Ishikawa (cell line): ENCODE measurements at regions not wholly inside any gene's neighbourhood (a gene's known extent, or its start where the extent isn't known, plus 50 kb on each side); places are given as distances from the start of the nearest gene placed in this dataset.
A peak's percentile ranks its signal among the peaks of the same experiment; 100 is the strongest.

Source experiments
- CEBPB ChIP-seq: IDR thresholded peaks from 2 replicates; pipeline ENCODE4 v1.6.1; 2012
- CREB1 ChIP-seq: IDR thresholded peaks from 2 replicates; pipeline ENCODE4 v1.6.1; 2012; ENCODE audit warnings: low read depth
- EGR1 ChIP-seq: IDR thresholded peaks from 2 replicates; pipeline ENCODE4 v1.6.1; 2012
- EP300 ChIP-seq: IDR thresholded peaks from 2 replicates; pipeline ENCODE4 v1.6.1; 2012; ENCODE audit warnings: borderline replicate concordance
- FOXM1 ChIP-seq: IDR thresholded peaks from 2 replicates; pipeline ENCODE4 v1.6.1; 2012; ENCODE audit warnings: low read depth, borderline replicate concordance
- MAX ChIP-seq: IDR thresholded peaks from 2 replicates; pipeline ENCODE4 v1.6.1; 2012
- NFIC ChIP-seq: IDR thresholded peaks from 2 replicates; pipeline ENCODE4 v1.6.1; 2012
- RAD21 ChIP-seq: IDR thresholded peaks from 2 replicates; pipeline ENCODE4 v1.6.1; 2012; ENCODE audit warnings: low read depth
- REST ChIP-seq: IDR thresholded peaks from 2 replicates; pipeline ENCODE4 v1.6.1; 2012; ENCODE audit warnings: low read depth, mild to moderate bottlenecking
- TAF1 ChIP-seq: IDR thresholded peaks from 2 replicates; pipeline ENCODE4 v1.6.1; 2012; ENCODE audit warnings: low read depth, mild to moderate bottlenecking
- TCF12 ChIP-seq: IDR thresholded peaks from 2 replicates; pipeline ENCODE4 v1.6.1; 2012; ENCODE audit warnings: low read depth
- TEAD4 ChIP-seq: IDR thresholded peaks from 2 replicates; pipeline ENCODE4 v1.6.1; 2012
- USF1 ChIP-seq: IDR thresholded peaks from 2 replicates; pipeline ENCODE4 v1.6.1; 2012
- YY1 ChIP-seq: IDR thresholded peaks from 2 replicates; pipeline ENCODE4 v1.6.1; 2012; ENCODE audit warnings: low read depth
- ZBTB7A ChIP-seq: IDR thresholded peaks from 2 replicates; pipeline ENCODE4 v1.6.1; 2012; ENCODE audit warnings: low read depth

- TF ChIP-seq TCF12 (no peak), EP300 (no peak), CREB1 (no peak), EGR1 (no peak), REST (no peak), MAX (no peak), YY1 (no peak), TAF1 (no peak), USF1 (no peak), RAD21 (no peak), NFIC (no peak), CEBPB (no peak)
Measured at GRCh38 chrX:10698318-10698640, 77.9 kb upstream of the MID1 start.

- TF ChIP-seq ZBTB7A (no peak), EGR1 (no peak), TAF1 (no peak), FOXM1 (no peak), TCF12 (no peak), TEAD4 (no peak)
Measured at GRCh38 chrX:10702031-10702430, 81.6 kb upstream of the MID1 start.

GRCh38 chrX:10707773-10708172 is 87.4 kb upstream of the MID1 start:
- TF ChIP-seq YY1 (no peak), RAD21 (no peak)

GRCh38 chrX:10709276-10709675 is 88.9 kb upstream of the MID1 start:
- TF ChIP-seq FOXM1, result no peak
- TF ChIP-seq TCF12, result 0 out of 2 replicates have a peak, but pooled peaks have one; percentile 24

GRCh38 chrX:10714531-10714930 is 94.1 kb upstream of the MID1 start:
- TF ChIP-seq TEAD4 (no peak), FOXM1 (no peak), NFIC (no peak), USF1 (no peak), CEBPB (no peak), TCF12 (no peak), EGR1 (no peak), ZBTB7A (no peak), MAX (no peak), EP300 (no peak), RAD21 (no peak), CREB1 (no peak), YY1 (no peak), REST (no peak), TAF1 (no peak)

GRCh38 chrX:10722851-10723250 is 102.5 kb upstream of the MID1 start:
- TF ChIP-seq RAD21 (peak; percentile 65), MAX (no peak)

GRCh38 chrX:10725071-10725470 is 104.7 kb upstream of the MID1 start:
- no peak for TF ChIP-seq TCF12
- no peak for TF ChIP-seq EGR1
- no peak for TF ChIP-seq TAF1
